ENCODE measurements at regions not wholly inside any gene's neighbourhood (a gene's known extent, or its start where the extent isn't known, plus 50 kb on each side); places are given as distances from the start of the nearest gene placed in this dataset.

DNA sequence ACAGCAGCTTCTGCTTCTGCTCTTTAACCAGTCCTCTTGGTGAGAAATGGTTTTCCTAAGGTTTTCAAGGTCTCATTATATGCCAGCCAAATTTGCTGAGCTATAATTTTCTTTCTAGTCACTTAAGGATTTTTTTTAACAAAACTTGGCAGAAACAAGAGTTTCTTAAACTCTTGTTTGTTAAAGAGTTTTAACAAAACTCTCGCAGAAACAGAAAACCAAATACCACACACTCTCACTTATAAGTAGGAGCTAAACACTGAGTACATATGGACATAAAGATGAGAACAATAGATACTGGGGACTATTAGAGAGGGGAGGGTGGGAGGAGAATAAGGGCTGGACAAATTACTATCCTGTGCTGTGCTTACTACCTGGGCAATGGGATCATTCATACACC is 908.3 kb downstream of the TUSC7 start:
- no peaks in the 10 kb centered on the region for H3K9me3 ChIP-seq
- TF ChIP-seq POLR2A (IDR thresholded peaks at IDR 0.05) (no peak), CTCF (IDR thresholded peaks at IDR 0.05 in 4 of 5, conservative IDR thresholded peaks at IDR 0.05 in 1 of 5) (no peak)
- H3K27me3 ChIP-seq = no peaks in the 10 kb centered on the region
- H3K4me3 ChIP-seq = no peak overlapping the region
- no peak overlapping the region for H3K27ac ChIP-seq
- DNase-seq = no peak
- in situ Hi-C loops (cut with MboI; ENCODE audit: low sequenced_read_pairs in 4 of 4) = no loop called here
- H3K36me3 ChIP-seq = no peaks in the 10 kb centered on the region
- no peak for ATAC-seq
- intact Hi-C loops (cut with DNase I; ENCODE audit: low total_unique reads) = no loop called here
- no peaks in the 10 kb centered on the region for H3K4me1 ChIP-seq

DNA sequence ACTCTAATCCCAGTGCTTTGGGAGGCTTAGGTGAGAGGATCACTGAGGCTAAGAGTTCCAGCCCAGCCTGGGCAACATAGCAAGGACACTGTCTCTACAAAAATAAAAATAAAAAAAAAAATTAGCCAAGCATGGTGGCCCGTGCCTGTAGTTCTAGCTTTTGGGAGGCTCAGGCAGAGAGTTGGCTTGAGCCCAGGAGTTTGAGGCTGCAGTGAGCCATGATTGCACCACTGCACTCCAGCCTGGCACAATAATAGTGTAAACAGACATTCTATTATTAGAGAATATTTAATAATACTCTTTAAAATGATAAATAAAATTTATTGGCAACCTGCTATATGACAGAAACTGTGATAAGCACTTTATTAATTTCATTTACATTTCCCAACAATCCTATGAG is 908.9 kb downstream of the TUSC7 start:
- H3K9me3 ChIP-seq = no peaks in the 10 kb centered on the region
- no peaks in the 10 kb centered on the region for H3K36me3 ChIP-seq
- H3K4me3 ChIP-seq = no peak overlapping the region
- TF ChIP-seq POLR2A (IDR thresholded peaks at IDR 0.05) (no peak), CTCF (IDR thresholded peaks at IDR 0.05 in 4 of 5, conservative IDR thresholded peaks at IDR 0.05 in 1 of 5) (no peak)
- intact Hi-C loops (cut with DNase I; ENCODE audit: low total_unique reads) = no loop called here
- no peaks in the 10 kb centered on the region for H3K4me1 ChIP-seq
- H3K27me3 ChIP-seq = no peaks in the 10 kb centered on the region
- no peak for ATAC-seq
- H3K27ac ChIP-seq = no peak overlapping the region
- DNase-seq = no peak
- in situ Hi-C loops (cut with MboI; ENCODE audit: low sequenced_read_pairs in 4 of 4) = no loop called here

DNA sequence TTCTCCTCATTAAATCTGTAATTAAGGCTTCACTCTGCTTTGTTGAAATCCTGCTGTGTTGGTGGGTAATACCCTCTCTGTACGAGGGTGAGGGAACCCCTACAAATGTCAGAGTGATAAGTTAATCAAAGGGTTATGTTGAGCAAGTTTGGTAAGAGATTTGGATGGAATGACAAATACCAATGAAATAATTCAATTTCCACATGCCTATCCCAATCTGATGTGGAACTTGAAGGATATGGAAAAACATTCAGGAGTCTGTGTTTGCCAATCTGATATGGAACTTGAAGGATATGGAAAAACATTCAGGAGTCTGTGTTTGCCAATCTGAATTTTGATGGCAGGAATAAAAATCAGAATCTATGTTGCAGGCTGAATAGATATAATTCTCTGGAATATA is 910.2 kb downstream of the TUSC7 start:
- Histone ChIP-seq H3K27ac (no peak overlapping the region), H3K27me3 (no peaks in the 10 kb centered on the region), H3K36me3 (no peaks in the 10 kb centered on the region), H3K4me1 (no peaks in the 10 kb centered on the region), H3K9me3 (no peaks in the 10 kb centered on the region), H3K4me3 (no peak overlapping the region)
- ATAC-seq (no peak), DNase-seq (no peak)
- intact Hi-C loops (cut with DNase I; ENCODE audit: low total_unique reads) = no loop called here
- in situ Hi-C loops (cut with MboI; ENCODE audit: low sequenced_read_pairs in 4 of 4) = no loop called here
- TF ChIP-seq CTCF (IDR thresholded peaks at IDR 0.05 in 4 of 5, conservative IDR thresholded peaks at IDR 0.05 in 1 of 5) (no peak), POLR2A (IDR thresholded peaks at IDR 0.05) (no peak)

DNA sequence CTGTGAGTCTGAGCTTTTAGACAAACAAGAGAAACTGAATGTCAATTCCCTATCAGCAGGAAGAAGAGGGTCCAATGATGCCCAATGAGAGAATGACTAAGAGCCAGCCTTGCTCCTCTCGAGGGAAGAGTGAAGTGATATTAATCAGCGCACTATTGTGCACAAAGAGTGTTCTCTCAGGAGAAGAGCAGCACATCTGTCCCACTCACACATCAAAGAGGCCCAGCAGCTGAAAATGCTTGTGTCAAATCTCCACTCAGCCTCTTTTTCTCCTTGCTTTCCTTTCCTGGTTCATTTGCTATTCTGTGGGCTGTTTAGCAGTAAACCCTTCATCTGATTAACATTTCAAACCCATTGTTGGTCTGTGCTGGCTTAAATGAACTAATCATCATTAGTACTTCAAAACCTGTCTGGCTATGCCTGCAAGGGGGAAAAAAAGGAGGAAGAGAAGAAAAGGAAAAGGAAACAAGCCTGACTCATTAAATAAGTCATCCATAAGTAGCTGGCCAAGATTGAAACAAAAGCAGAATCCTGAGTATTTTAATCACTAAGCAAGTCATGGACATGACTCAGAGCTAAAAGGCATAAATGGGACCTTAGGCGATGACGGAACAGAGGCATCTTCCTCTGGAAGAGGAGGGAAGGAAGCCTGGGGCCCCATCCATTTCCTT is 912.7 kb downstream of the TUSC7 start:
- Histone ChIP-seq H3K27me3 (no peaks in the 10 kb centered on the region), H3K4me3 (no peak overlapping the region), H3K4me1 (no peaks in the 10 kb centered on the region), H3K27ac (no peak overlapping the region), H3K36me3 (no peaks in the 10 kb centered on the region), H3K9me3 (no peaks in the 10 kb centered on the region)
- TF ChIP-seq CTCF (IDR thresholded peaks at IDR 0.05 in 4 of 5, conservative IDR thresholded peaks at IDR 0.05 in 1 of 5) (no peak), POLR2A (IDR thresholded peaks at IDR 0.05) (no peak)
- DNase-seq (no peak), ATAC-seq (no peak)
- in situ Hi-C loops (cut with MboI; ENCODE audit: low sequenced_read_pairs in 4 of 4) (no loop called here), intact Hi-C loops (cut with DNase I; ENCODE audit: low total_unique reads) (no loop called here)

DNA sequence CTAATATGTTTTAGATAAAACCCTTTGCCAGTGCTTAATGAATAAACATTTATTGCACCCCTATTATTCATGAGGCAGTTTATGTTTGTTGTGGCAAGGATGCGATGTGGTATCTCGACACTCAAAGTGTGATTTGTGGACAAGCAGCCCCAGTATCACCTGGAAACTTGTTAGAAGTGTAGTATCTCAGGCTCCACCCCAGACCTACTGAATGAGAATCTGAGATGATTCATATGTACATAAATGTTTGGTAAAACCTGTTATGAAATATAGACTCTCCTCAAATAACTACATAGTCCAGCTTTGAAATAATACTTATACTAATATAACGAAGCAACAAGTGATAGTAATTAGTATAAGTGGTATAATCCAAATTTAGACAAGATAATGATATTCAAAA is 914.8 kb downstream of the TUSC7 start:
- intact Hi-C loops (cut with DNase I; ENCODE audit: low total_unique reads) (no loop called here), in situ Hi-C loops (cut with MboI; ENCODE audit: low sequenced_read_pairs in 4 of 4) (no loop called here)
- H3K4me1 ChIP-seq = no peaks in the 10 kb centered on the region
- H3K27me3 ChIP-seq = no peaks in the 10 kb centered on the region
- no peaks in the 10 kb centered on the region for H3K36me3 ChIP-seq
- no peak for TF ChIP-seq CTCF (IDR thresholded peaks at IDR 0.05 in 4 of 5, conservative IDR thresholded peaks at IDR 0.05 in 1 of 5)
- H3K27ac ChIP-seq = no peak overlapping the region
- no peaks in the 10 kb centered on the region for H3K9me3 ChIP-seq
- ATAC-seq = no peak
- no peak overlapping the region for H3K4me3 ChIP-seq
- DNase-seq = no peak

All from gastrocnemius medialis (tissue), 4 donors.